A673 (cell line): ENCODE measurements at regions not wholly inside any gene's neighbourhood (a gene's known extent, or its start where the extent isn't known, plus 50 kb on each side); places are given as distances from the start of the nearest gene placed in this dataset.
A peak's percentile ranks its signal among the peaks of the same experiment; 100 is the strongest.

Experiments used
- BruUV-seq: library from RNA; stranded (reverse); fragments of 400-500 nt; replicated peaks from 2 replicates; lab custom pipeline; 2021; lab: Mats Ljungman, UMichigan
- CTCF ChIA-PET: fragments of 300-600 bp; sonication (Branson Sonifier 250); formaldehyde crosslinking; loops from one replicate; lab custom pipeline; 2022; ENCODE audit warnings: antibody characterized with exemption; lab: Charles Lee
- POLR2A ChIA-PET: fragments of 300-600 bp; sonication (Branson Sonifier 250); formaldehyde crosslinking; loops from one replicate; lab custom pipeline; 2022; ENCODE audit warnings: antibody characterized with exemption; ENCODE audit not compliant: low non-redundant PET; lab: Charles Lee
- DNase-seq: peaks from one replicate; pipeline ENCODE4 v3.0.0-alpha.2; 2015; ENCODE audit warnings: low spot score
- H3K27ac ChIP-seq: fragments of 200-600 bp; sonication (generic); 2 replicates; pipeline ENCODE4 v1.5.1; 2016; ENCODE audit warnings: mixed run types, low read depth, mild to moderate bottlenecking, mixed read lengths, antibody characterized with exemption, low read length; ENCODE audit not compliant: poor library complexity, severe bottlenecking
- H3K27me3 ChIP-seq: fragments of 200-600 bp; sonication (generic); replicated peaks from 2 replicates; pipeline ENCODE4 v1.6.1; 2017; ENCODE audit warnings: mixed run types, low read depth, mild to moderate bottlenecking, mixed read lengths, antibody characterized with exemption, low read length; ENCODE audit not compliant: insufficient read depth, poor library complexity
- H3K36me3 ChIP-seq: fragments of 200-600 bp; sonication (generic); 2 replicates; pipeline ENCODE4 v1.6.1; 2016; ENCODE audit warnings: mixed run types, mild to moderate bottlenecking, mixed read lengths, antibody characterized with exemption, low read length; ENCODE audit not compliant: insufficient read depth, poor library complexity, severe bottlenecking
- H3K4me1 ChIP-seq: fragments of 200-600 bp; sonication (generic); 2 replicates; pipeline ENCODE4 v1.6.1; 2017; ENCODE audit warnings: mixed run types, mild to moderate bottlenecking, mixed read lengths, antibody characterized with exemption, low read length; ENCODE audit not compliant: insufficient read depth, poor library complexity, severe bottlenecking
- H3K4me3 ChIP-seq: fragments of 200-600 bp; sonication (generic); 2 replicates; pipeline ENCODE4 v1.5.1; 2016; ENCODE audit warnings: low read depth, mixed run types, mild to moderate bottlenecking, mixed read lengths, low read length; ENCODE audit not compliant: poor library complexity, severe bottlenecking
- H3K9me3 ChIP-seq: fragments of 200-600 bp; sonication (generic); 2 replicates; pipeline ENCODE4 v1.6.1; 2016; ENCODE audit warnings: mixed run types, low read depth, mild to moderate bottlenecking, mixed read lengths, antibody characterized with exemption, low read length; ENCODE audit not compliant: poor library complexity, severe bottlenecking
- CTCF ChIP-seq: fragments of 300-800, 200-600 bp; sonication (generic); conservative IDR thresholded peaks from 2 replicates; pipeline ENCODE4 v1.5.1; 2017; ENCODE audit warnings: low read depth, mild to moderate bottlenecking, antibody characterized with exemption, low read length, moderate library complexity, mixed read lengths
- EZH2 ChIP-seq: fragments of 200-600 bp; sonication (generic); IDR thresholded peaks from 2 replicates; pipeline ENCODE4 v1.6.1; 2017; ENCODE audit warnings: borderline replicate concordance, low read depth, mild to moderate bottlenecking, mixed read lengths, antibody characterized with exemption, low read length; ENCODE audit not compliant: poor library complexity, severe bottlenecking
- intact Hi-C: fragments of 100-400 bp; cut with micrococcal nuclease; formaldehyde crosslinking; loops from one replicate; pipeline ENCODE4 v1.10.0; 2022; ENCODE audit not compliant: unreplicated experiment

- Histone ChIP-seq H3K9me3 (no peaks in the 10 kb centered on the region), H3K27ac (no peak overlapping the region), H3K27me3 (no peaks in the 10 kb centered on the region), H3K36me3 (no peaks in the 10 kb centered on the region), H3K4me1 (no peaks in the 10 kb centered on the region), H3K4me3 (no peak overlapping the region)
- no TSS peak for BruUV-seq
- ChIA-PET POLR2A (no interaction called here), CTCF (no interaction called here)
- TF ChIP-seq EZH2 = no peak
- no peak for TF ChIP-seq CTCF
- intact Hi-C loops = no loop called here
- DNase-seq = peak; percentile 7
Observed at GRCh38 chr4:29983890-29984289, 736.3 kb upstream of the PCDH7 start.

GRCh38 chr4:30001628-30002027 is 718.5 kb upstream of the PCDH7 start:
- no peak overlapping the region for H3K27ac ChIP-seq
- DNase-seq = no peak
- H3K27me3 ChIP-seq = no peaks in the 10 kb centered on the region
- H3K4me1 ChIP-seq = no peaks in the 10 kb centered on the region
- ChIA-PET POLR2A (no interaction called here), CTCF (no interaction called here)
- no TSS peak for BruUV-seq
- no peaks in the 10 kb centered on the region for H3K36me3 ChIP-seq
- H3K9me3 ChIP-seq = no peaks in the 10 kb centered on the region
- intact Hi-C loops = no loop called here
- no peak overlapping the region for H3K4me3 ChIP-seq
- TF ChIP-seq EZH2 = no peak
- no peak for TF ChIP-seq CTCF

- BruUV-seq = no TSS peak
- intact Hi-C loops = no loop called here
- Histone ChIP-seq H3K27me3 (no peaks in the 10 kb centered on the region), H3K27ac (no peak overlapping the region), H3K9me3 (no peaks in the 10 kb centered on the region), H3K36me3 (no peaks in the 10 kb centered on the region), H3K4me3 (no peak overlapping the region), H3K4me1 (no peaks in the 10 kb centered on the region)
- TF ChIP-seq CTCF (no peak), EZH2 (no peak)
- no peak for DNase-seq
- ChIA-PET POLR2A (no interaction called here), CTCF (no interaction called here)
Observed at GRCh38 chr4:30002341-30002740, 717.8 kb upstream of the PCDH7 start.
